ENCODE measurements at regions not wholly inside any gene's neighbourhood (a gene's known extent, or its start where the extent isn't known, plus 50 kb on each side); places are given as distances from the start of the nearest gene placed in this dataset.

DNA sequence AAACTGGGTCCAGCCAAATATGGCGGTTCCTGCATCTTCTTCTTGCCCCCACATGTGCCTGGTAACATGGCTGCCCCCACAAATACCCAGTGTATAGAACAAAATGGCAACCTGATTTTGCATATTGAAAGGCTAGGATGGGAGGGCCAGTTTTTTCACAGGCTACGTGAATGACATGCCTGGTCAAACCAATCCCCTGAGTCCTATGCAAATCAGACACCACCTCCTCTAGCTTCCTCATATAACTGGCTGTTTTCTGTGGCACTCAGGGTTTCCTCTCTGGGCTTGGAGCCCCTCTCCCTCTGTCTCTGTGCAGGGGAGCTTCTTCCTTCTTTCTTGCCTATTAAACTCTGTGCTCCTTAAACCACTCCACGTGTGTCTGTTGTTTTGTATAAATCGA lies 372.1 kb downstream of the KIF16B start:
- Histone ChIP-seq H3K27ac (no peak overlapping the region), H3K36me3 (no peaks in the 10 kb centered on the region), H3K27me3 (no peaks in the 10 kb centered on the region), H3K9me3 (peaks cover 0 to 12% of the 10 kb centered on the region in 2 donors), H3K4me3 (no peak overlapping the region), H3K4me1 (no peaks in the 10 kb centered on the region)
- intact Hi-C loops (cut with DNase I; ENCODE audit: low total_unique reads), result no loop called here
- TF ChIP-seq POLR2A (IDR thresholded peaks at IDR 0.05) (no peak), POLR2AphosphoS5 (IDR thresholded peaks at IDR 0.05) (no peak)
- TF ChIP-seq, protein P1, sequence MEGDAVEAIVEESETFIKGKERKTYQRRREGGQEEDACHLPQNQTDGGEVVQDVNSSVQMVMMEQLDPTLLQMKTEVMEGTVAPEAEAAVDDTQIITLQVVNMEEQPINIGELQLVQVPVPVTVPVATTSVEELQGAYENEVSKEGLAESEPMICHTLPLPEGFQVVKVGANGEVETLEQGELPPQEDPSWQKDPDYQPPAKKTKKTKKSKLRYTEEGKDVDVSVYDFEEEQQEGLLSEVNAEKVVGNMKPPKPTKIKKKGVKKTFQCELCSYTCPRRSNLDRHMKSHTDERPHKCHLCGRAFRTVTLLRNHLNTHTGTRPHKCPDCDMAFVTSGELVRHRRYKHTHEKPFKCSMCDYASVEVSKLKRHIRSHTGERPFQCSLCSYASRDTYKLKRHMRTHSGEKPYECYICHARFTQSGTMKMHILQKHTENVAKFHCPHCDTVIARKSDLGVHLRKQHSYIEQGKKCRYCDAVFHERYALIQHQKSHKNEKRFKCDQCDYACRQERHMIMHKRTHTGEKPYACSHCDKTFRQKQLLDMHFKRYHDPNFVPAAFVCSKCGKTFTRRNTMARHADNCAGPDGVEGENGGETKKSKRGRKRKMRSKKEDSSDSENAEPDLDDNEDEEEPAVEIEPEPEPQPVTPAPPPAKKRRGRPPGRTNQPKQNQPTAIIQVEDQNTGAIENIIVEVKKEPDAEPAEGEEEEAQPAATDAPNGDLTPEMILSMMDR (IDR thresholded peaks at IDR 0.05), result no peak
- no peak for DNase-seq (ENCODE audit: low spot score in 2 of 2)

DNA sequence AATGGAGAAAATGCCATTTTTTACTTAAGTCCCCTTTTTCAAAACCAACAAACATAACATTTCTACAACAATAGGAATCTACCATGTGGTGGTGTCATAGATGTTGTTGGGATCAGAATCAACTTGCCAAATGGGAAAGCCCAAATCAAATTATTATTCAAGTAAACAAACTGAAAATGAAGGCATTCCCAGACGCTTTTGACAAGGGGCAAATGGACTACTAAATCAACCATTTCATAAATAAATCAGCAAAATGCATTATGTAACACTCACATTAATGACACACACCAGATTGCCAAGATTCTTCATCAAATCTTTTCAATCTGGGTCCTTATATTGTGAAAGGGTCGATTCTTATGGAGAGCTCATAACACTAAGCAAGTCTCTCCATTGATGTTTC lies 375.6 kb downstream of the KIF16B start:
- no peak for DNase-seq (ENCODE audit: low spot score in 2 of 2)
- Histone ChIP-seq H3K4me3 (no peak overlapping the region), H3K27ac (no peak overlapping the region), H3K36me3 (no peaks in the 10 kb centered on the region), H3K9me3 (peaks cover 0 to 12% of the 10 kb centered on the region in 2 donors), H3K4me1 (no peaks in the 10 kb centered on the region), H3K27me3 (no peaks in the 10 kb centered on the region)
- no peak for TF ChIP-seq POLR2A (IDR thresholded peaks at IDR 0.05)
- intact Hi-C loops (cut with DNase I; ENCODE audit: low total_unique reads), result no loop called here

DNA sequence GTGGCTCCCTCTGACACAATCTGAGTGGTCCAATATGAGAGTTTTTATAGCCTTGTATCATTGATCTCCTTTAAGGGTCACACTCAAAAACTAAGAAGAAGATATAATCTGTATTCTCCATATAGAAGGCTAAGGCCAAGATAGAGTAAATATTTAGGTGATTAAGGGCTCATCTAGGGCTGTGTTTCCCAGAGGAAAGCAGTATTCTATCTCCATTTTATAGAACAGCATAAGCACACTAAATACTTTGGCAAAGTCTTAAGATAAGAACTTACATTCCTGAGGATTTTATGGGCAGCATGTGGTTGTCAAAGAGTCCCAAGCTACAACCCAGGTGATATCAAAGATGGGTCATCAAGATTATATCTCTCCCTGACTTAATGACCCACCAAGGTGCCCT lies 377.6 kb downstream of the KIF16B start:
- no peak for DNase-seq (ENCODE audit: low spot score in 2 of 2)
- Histone ChIP-seq H3K27me3 (no peaks in the 10 kb centered on the region), H3K36me3 (no peaks in the 10 kb centered on the region), H3K4me3 (no peak overlapping the region), H3K4me1 (no peaks in the 10 kb centered on the region), H3K9me3 (peaks cover 0 to 12% of the 10 kb centered on the region in 2 donors), H3K27ac (no peak overlapping the region)
- TF ChIP-seq POLR2A (IDR thresholded peaks at IDR 0.05), result no peak
- TF ChIP-seq, protein P1 (IDR thresholded peaks at IDR 0.05), result no peak
- no peak for TF ChIP-seq POLR2AphosphoS5 (IDR thresholded peaks at IDR 0.05)
- intact Hi-C loops (cut with DNase I; ENCODE audit: low total_unique reads), result no loop called here

DNA sequence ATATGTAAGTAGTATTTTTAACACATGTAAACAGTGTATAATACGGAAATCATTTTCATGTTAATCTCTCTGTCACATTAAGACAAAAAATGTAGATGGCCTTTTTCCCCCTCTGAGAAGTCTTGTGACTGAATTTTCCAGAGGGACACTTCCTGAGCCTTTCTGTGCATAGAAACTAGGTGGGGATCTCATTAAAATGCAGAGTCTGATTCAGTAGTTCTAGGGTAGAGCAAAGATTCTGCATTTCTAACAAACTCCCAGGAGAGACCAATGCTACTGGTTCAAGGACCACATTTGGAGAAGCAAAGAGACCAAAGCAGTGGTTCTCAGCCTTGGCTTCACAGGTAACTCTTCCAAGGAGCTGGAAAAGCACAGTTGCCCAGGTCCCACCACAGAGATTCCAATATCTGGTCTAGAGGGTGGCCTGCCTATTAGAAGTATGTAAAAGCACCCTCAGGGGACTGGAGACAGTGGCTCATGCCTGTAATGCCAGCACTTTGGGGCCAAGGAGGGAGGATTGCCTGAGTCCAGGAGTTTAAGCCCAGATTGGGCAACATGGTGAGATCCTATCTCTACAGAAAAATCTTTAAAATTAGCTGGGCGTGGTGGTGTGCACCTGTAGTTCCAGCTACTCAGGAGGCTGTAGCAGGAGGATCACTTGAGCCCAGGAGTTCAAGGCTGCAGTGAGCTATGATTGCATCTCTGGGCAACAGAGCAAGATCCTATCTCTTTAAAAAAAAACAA lies 378.5 kb downstream of the KIF16B start:
- Histone ChIP-seq H3K4me1 (no peaks in the 10 kb centered on the region), H3K27ac (no peak overlapping the region), H3K36me3 (no peaks in the 10 kb centered on the region), H3K4me3 (no peak overlapping the region), H3K9me3 (peaks cover 0 to 9% of the 10 kb centered on the region in 2 donors), H3K27me3 (no peaks in the 10 kb centered on the region)
- intact Hi-C loops (cut with DNase I; ENCODE audit: low total_unique reads), result no loop called here
- TF ChIP-seq POLR2A (IDR thresholded peaks at IDR 0.05), result no peak
- no peak for TF ChIP-seq POLR2AphosphoS5 (IDR thresholded peaks at IDR 0.05)
- TF ChIP-seq, protein P1 (IDR thresholded peaks at IDR 0.05), result no peak
- DNase-seq (ENCODE audit: low spot score in 2 of 2), result no peak

DNA sequence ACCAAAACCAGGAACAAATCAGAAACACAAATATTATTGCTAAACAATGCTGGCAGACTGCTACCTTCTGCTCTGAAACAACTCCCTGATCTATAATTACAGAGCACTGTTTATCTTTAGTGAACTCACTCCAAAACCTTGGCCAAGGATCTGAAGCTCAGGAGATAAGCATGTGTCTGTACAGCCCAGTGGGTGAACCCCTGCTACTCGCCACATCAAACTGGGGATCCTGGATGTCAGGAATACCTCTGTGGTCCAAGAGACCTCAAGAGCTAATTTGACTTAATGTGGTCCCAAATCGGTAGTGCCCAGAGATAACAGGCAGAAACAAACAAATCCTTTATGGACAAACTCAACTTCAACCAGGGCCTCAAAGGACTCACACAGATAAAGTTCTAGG lies 381.8 kb downstream of the KIF16B start:
- Histone ChIP-seq H3K4me1 (no peaks in the 10 kb centered on the region), H3K9me3 (no peaks in the 10 kb centered on the region), H3K27ac (no peak overlapping the region), H3K4me3 (no peak overlapping the region), H3K27me3 (no peaks in the 10 kb centered on the region), H3K36me3 (no peaks in the 10 kb centered on the region)
- no peak for DNase-seq (ENCODE audit: low spot score in 2 of 2)
- TF ChIP-seq POLR2AphosphoS5 (IDR thresholded peaks at IDR 0.05) (no peak), POLR2A (IDR thresholded peaks at IDR 0.05) (no peak)
- TF ChIP-seq, protein P1 (IDR thresholded peaks at IDR 0.05), result no peak
- intact Hi-C loops (cut with DNase I; ENCODE audit: low total_unique reads), result no loop called here
